NCI-H2227 treated with DMSO at 0.1 percent for 48 hours (cell line): ENCODE measurements at regions not wholly inside any gene's neighbourhood (a gene's known extent, or its start where the extent isn't known, plus 50 kb on each side); places are given as distances from the start of the nearest gene placed in this dataset.

Experiments used
- DNase-seq: peaks from one replicate; lab custom pipeline; 2025; lab: John Stamatoyannopoulos, UW

- DNase-seq = no peak
Measured at GRCh38 chr3:159532577-159532976, 456.1 kb upstream of the IL12A start.

- no peak for DNase-seq
Measured at GRCh38 chr3:159534496-159534895, 454.1 kb upstream of the IL12A start.

- DNase-seq = no peak
Measured at GRCh38 chr3:159536876-159537275, 451.8 kb upstream of the IL12A start.

- DNase-seq = no peak
Measured at GRCh38 chr3:159538507-159538906, 450.1 kb upstream of the IL12A start.

GRCh38 chr3:159540882-159541495, 447.6 kb upstream of the IL12A start:
- no peak for DNase-seq

GRCh38 chr3:159548675-159549335, 439.8 kb upstream of the IL12A start:
- no peak for DNase-seq

- DNase-seq = no peak
Measured at GRCh38 chr3:159555205-159555604, 433.4 kb upstream of the IL12A start.

GRCh38 chr3:159559771-159560170, 428.9 kb upstream of the IL12A start:
- no peak for DNase-seq

- no peak for DNase-seq
Measured at GRCh38 chr3:159560214-159560979, 428.2 kb upstream of the IL12A start.

GRCh38 chr3:159565313-159565712, 423.3 kb upstream of the IL12A start:
- no peak for DNase-seq

- no peak for DNase-seq
Measured at GRCh38 chr3:159583662-159584061, 405.0 kb upstream of the IL12A start.

GRCh38 chr3:159584421-159584820, 404.2 kb upstream of the IL12A start:
- DNase-seq = no peak

GRCh38 chr3:159586571-159587202, 401.9 kb upstream of the IL12A start:
- DNase-seq = peak; percentile 21

- DNase-seq = no peak
Measured at GRCh38 chr3:159593927-159594605, 394.6 kb upstream of the IL12A start.

GRCh38 chr3:159600291-159600690, 388.3 kb upstream of the IL12A start:
- DNase-seq = no peak

GRCh38 chr3:159604151-159604581, 384.5 kb upstream of the IL12A start:
- DNase-seq = no peak

GRCh38 chr3:159605101-159605500, 383.5 kb upstream of the IL12A start:
- DNase-seq = no peak

- DNase-seq = no peak
Measured at GRCh38 chr3:159605776-159606175, 382.9 kb upstream of the IL12A start.

- no peak for DNase-seq
Measured at GRCh38 chr3:159607856-159608255, 380.8 kb upstream of the IL12A start.

GRCh38 chr3:159608311-159608710, 380.3 kb upstream of the IL12A start:
- DNase-seq = no peak

- no peak for DNase-seq
Measured at GRCh38 chr3:159609625-159610024, 379.0 kb upstream of the IL12A start.

- no peak for DNase-seq
Measured at GRCh38 chr3:159616234-159616825, 372.3 kb upstream of the IL12A start.
